ENCODE measurements at regions not wholly inside any gene's neighbourhood (a gene's known extent, or its start where the extent isn't known, plus 50 kb on each side); places are given as distances from the start of the nearest gene placed in this dataset.

- TF ChIP-seq EZH2 (conservative IDR thresholded peaks at IDR 0.05; ENCODE audit: low read depth, low read length) (no peak), TOPORS (CRISPR knock-in tag; IDR thresholded peaks at IDR 0.05) (no peak), ZKSCAN5 (CRISPR knock-in tag; IDR thresholded peaks at IDR 0.05) (no peak), SETDB1 (CRISPR knock-in tag; IDR thresholded peaks at IDR 0.05; ENCODE audit: borderline replicate concordance) (no peak), HDAC2 (CRISPR knock-in tag; IDR thresholded peaks at IDR 0.05) (peak; percentile 99), ZBTB49 (CRISPR knock-in tag; IDR thresholded peaks at IDR 0.05; ENCODE audit: borderline replicate concordance) (no peak), SIN3B (IDR thresholded peaks at IDR 0.05; ENCODE audit: low read length) (no peak), ZNF775 (CRISPR knock-in tag; IDR thresholded peaks at IDR 0.05; ENCODE audit: borderline replicate concordance) (peak; percentile 57; the same call in 1 of the 2 replicates), MED13 (CRISPR knock-in tag; IDR thresholded peaks at IDR 0.05) (peak; percentile 96), ISL2 (CRISPR knock-in tag; IDR thresholded peaks at IDR 0.05) (peak; percentile 97), AHR (CRISPR knock-in tag; IDR thresholded peaks at IDR 0.05) (peak; percentile 75; the same call in 1 of the 2 replicates), ONECUT2 (CRISPR knock-in tag; IDR thresholded peaks at IDR 0.05) (no peak), PHB2 (IDR thresholded peaks at IDR 0.05; ENCODE audit: partially characterized antibody) (no peak), ZNF563 (CRISPR knock-in tag; IDR thresholded peaks at IDR 0.05) (peak; percentile 71), DPF2 (CRISPR knock-in tag; IDR thresholded peaks at IDR 0.05; ENCODE audit: borderline replicate concordance, low read depth) (peak; percentile 99), GFI1 (CRISPR knock-in tag; IDR thresholded peaks at IDR 0.05; ENCODE audit: borderline replicate concordance) (peak; percentile 94), HDAC6 (IDR thresholded peaks at IDR 0.05; ENCODE audit: low read depth, low read length) (no peak), ZFP36L1 (CRISPR knock-in tag; IDR thresholded peaks at IDR 0.05) (peak; percentile 77; the same call in 1 of the 2 replicates), KAT8 (CRISPR knock-in tag; IDR thresholded peaks at IDR 0.05) (peak; percentile 92), ZSCAN30 (CRISPR knock-in tag; IDR thresholded peaks at IDR 0.05) (no peak), ZNF841 (CRISPR knock-in tag; IDR thresholded peaks at IDR 0.05; ENCODE audit: borderline replicate concordance) (no peak), ZBTB38 (CRISPR knock-in tag; IDR thresholded peaks at IDR 0.05) (peak; percentile 98), PAX8 (CRISPR knock-in tag; IDR thresholded peaks at IDR 0.05; ENCODE audit: borderline replicate concordance) (0 out of 2 replicates have a peak, but pooled peaks have one; percentile 41), KLF12 (CRISPR knock-in tag; IDR thresholded peaks at IDR 0.05; ENCODE audit: borderline replicate concordance) (peak; percentile 79; the same call in 1 of the 2 replicates), ZBTB43 (CRISPR knock-in tag; conservative IDR thresholded peaks at IDR 0.05) (peak; percentile 99), CREB3 (CRISPR knock-in tag; IDR thresholded peaks at IDR 0.05) (no peak), MXD4 (CRISPR knock-in tag; IDR thresholded peaks at IDR 0.05) (peak; percentile 61; the same call in 1 of the 2 replicates), MIXL1 (CRISPR knock-in tag; IDR thresholded peaks at IDR 0.05) (peak; percentile 92; the same call in 1 of the 2 replicates), JUN (CRISPR knock-in tag; IDR thresholded peaks at IDR 0.05) (peak; percentile 95)
Observed at GRCh38 chr1:8211883-8212579, 105.9 kb upstream of the SLC45A1 start (continued).
